NT2/D1 (cell line): ENCODE measurements at regions not wholly inside any gene's neighbourhood (a gene's known extent, or its start where the extent isn't known, plus 50 kb on each side); places are given as distances from the start of the nearest gene placed in this dataset.
"Not testable (repeated sequence)": the region's sequence is repeated elsewhere in the genome, so short reads cannot be mapped to it uniquely, and the experiment has no call there.

ENCODE experiments used
- DNase-seq: peaks from one replicate; pipeline ENCODE4 v3.0.0-alpha.2; 2011; ENCODE audit warnings: low read depth, low spot score
- H3K27me3 ChIP-seq: 2 replicates; pipeline ENCODE4 v1.6.0; 2011; ENCODE audit warnings: mild to moderate bottlenecking; ENCODE audit not compliant: insufficient read length, insufficient read depth
- H3K36me3 ChIP-seq: 2 replicates; pipeline ENCODE4 v1.6.1; 2011; ENCODE audit warnings: mild to moderate bottlenecking, low read length, mixed read lengths; ENCODE audit not compliant: insufficient read depth, insufficient read length
- H3K4me1 ChIP-seq: 2 replicates; pipeline ENCODE4 v1.5.1; 2011; ENCODE audit not compliant: insufficient read depth, insufficient read length
- H3K4me3 ChIP-seq: 2 replicates; pipeline ENCODE4 v1.5.1; 2011; ENCODE audit warnings: low read depth; ENCODE audit not compliant: insufficient read length
- H3K9ac ChIP-seq: 2 replicates; pipeline ENCODE4 v1.6.0; 2011; ENCODE audit warnings: low read depth; ENCODE audit not compliant: insufficient read length
- H3K9me3 ChIP-seq: 2 replicates; pipeline ENCODE4 v1.5.1; 2011; ENCODE audit warnings: mild to moderate bottlenecking, low read length; ENCODE audit not compliant: insufficient read depth
- SUZ12 ChIP-seq: IDR thresholded peaks from 2 replicates; pipeline ENCODE4 v1.6.1; 2011; ENCODE audit not compliant: insufficient read length, insufficient read depth; ENCODE audit errors: extremely low read depth
- YY1 ChIP-seq: IDR thresholded peaks from 2 replicates; pipeline ENCODE4 v1.6.1; 2011; ENCODE audit not compliant: insufficient read length, insufficient read depth
- ZNF274 ChIP-seq: IDR thresholded peaks from 2 replicates; pipeline ENCODE4 v1.6.1; 2011; ENCODE audit warnings: mild to moderate bottlenecking, low read depth, low read length

DNA sequence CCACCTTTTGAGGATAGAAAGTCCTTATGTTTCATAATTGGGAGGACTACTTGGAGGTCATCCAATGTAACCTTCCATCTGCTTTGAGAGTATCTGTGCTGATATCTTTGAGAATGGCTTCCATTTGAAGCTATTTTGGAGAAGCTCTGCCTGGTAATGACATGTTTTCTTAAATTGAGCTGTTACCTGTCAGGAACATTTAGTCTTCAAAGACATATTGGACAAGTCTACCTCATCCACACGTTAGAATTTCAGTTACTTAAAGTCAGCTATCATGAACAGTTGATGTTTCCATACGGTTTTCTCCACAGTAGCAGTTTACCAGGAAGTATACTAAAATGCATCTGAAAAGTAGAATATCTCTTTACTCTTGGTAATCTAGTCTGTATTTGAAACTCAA is 318.5 kb downstream of the EDEM1 start:
- H3K9ac ChIP-seq: no peak overlapping the region
- peaks cover 40% of the 10 kb centered on the region for H3K9me3 ChIP-seq
- no peak overlapping the region for H3K4me3 ChIP-seq
- DNase-seq: no peak
- no peaks in the 10 kb centered on the region for H3K36me3 ChIP-seq
- no peak for TF ChIP-seq YY1
- no peak for TF ChIP-seq ZNF274
- TF ChIP-seq SUZ12: no peak
- H3K27me3 ChIP-seq: no peaks in the 10 kb centered on the region
- no peaks in the 10 kb centered on the region for H3K4me1 ChIP-seq

DNA sequence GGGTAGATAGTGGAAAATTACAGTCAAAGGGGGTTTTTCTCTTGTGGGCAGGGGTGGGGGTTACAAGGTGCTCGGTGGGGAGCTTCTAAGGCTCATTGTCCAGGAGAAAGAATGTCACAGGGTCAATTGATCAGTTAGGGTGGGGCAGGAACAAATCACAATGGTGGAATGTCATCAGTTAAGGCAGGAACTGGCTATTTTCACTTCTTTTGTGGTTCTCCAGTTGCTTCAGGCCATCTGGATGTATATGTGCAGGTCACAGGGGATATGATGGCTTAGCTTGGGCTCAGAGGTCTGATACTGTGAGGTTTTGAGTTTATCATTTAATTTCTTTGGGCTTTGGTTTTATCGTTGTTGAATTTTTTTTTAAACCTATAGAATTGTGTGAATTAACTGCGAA is 321.4 kb downstream of the EDEM1 start:
- H3K9me3 ChIP-seq: peaks cover 40% of the 10 kb centered on the region
- H3K27me3 ChIP-seq, DNase-seq, H3K4me3 ChIP-seq, H3K9ac ChIP-seq, H3K36me3 ChIP-seq, H3K4me1 ChIP-seq: not testable (repeated sequence)

DNA sequence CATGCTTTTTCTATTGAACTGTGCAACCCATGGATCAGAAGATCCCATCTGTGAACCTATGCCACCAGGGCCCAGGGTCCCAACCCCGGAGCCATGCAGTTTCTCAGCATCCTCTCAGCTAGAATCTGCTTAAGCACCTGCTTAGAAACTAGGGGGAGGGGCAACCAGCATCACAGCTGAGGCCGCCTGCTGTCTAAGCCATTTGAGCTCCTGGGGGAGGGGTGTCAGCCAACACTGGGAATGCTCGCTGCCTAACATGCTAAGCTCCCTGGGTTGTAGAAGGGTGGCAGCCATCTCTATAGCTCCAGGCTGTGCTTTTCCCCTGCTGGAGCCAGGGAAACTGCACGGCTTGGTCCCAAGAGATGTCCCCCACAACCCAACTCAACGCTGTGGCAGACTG is 322.8 kb downstream of the EDEM1 start:
- Histone ChIP-seq H3K9me3 (peaks cover 40% of the 10 kb centered on the region), H3K4me3 (no peak overlapping the region), H3K36me3 (no peaks in the 10 kb centered on the region), H3K9ac (no peak overlapping the region), H3K27me3 (no peaks in the 10 kb centered on the region), H3K4me1 (no peaks in the 10 kb centered on the region)
- no peak for DNase-seq
- TF ChIP-seq SUZ12 (no peak), ZNF274 (no peak), YY1 (no peak)

DNA sequence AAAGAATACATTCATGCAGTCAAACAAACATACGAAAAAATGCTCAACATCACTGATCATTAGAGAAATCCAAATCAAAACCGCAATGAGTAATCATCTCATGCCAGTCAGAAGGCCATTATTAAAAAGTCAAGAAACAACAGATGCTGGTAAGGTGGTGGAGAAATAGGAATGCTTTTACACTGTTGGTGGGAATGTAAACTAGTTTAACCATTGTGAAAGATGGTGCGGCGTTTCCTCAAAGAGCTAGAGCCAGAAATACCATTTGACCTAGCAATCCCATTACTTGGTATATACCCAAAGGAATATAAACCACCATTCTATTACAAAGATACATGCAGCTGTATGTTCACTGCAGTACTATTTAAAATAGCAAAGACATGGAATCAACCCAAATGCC is 330.4 kb downstream of the EDEM1 start:
- Histone ChIP-seq H3K4me3 (no peak overlapping the region), H3K9me3 (no peaks in the 10 kb centered on the region), H3K4me1 (no peaks in the 10 kb centered on the region), H3K9ac (no peak overlapping the region), H3K36me3 (no peaks in the 10 kb centered on the region), H3K27me3 (no peaks in the 10 kb centered on the region)
- TF ChIP-seq ZNF274: no peak
- TF ChIP-seq YY1: no peak
- TF ChIP-seq SUZ12: no peak
- no peak for DNase-seq

DNA sequence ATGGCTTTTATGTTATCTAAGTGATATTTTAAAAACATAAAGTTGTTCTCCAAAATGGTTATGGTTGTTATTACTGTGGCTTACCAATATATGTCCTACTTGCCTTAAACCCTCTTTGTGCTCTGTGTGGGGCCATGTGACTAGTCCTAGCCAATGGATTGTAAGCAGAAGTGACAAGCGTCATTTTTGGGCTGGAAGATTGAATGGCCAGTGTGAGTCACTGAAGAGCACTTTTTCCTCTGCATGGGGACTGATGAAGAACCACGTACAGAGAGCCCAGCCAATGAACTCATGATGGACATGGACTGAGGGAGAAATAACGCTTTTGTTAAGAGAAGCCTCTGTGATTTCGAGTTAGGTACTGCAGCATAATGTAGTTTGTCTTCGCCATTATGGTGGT is 332.7 kb downstream of the EDEM1 start:
- H3K9me3 ChIP-seq: no peaks in the 10 kb centered on the region
- no peak for DNase-seq
- H3K9ac ChIP-seq: no peak overlapping the region
- H3K27me3 ChIP-seq: no peaks in the 10 kb centered on the region
- no peaks in the 10 kb centered on the region for H3K36me3 ChIP-seq
- no peaks in the 10 kb centered on the region for H3K4me1 ChIP-seq
- no peak for TF ChIP-seq ZNF274
- no peak for TF ChIP-seq YY1
- no peak for TF ChIP-seq SUZ12
- no peak overlapping the region for H3K4me3 ChIP-seq

DNA sequence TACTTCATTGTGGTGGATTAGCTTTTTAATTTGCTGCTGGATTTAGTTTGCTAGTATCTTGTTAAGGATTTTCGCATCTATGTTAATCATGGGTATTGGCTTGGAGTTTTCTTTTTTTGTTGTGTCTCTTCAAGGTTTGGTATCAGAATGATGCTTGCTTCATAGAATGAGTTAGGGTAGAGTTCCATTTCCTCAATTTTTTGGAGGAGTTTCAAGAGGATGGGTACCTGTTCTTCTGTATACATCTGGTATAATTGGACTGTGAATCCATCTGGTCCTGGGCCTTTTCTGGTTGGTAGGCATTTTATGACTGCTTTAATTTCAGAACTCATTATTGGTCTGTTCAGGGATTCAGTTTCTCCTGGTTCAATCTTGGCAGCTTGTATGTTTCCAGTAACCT is 335.6 kb downstream of the EDEM1 start:
- no peaks in the 10 kb centered on the region for H3K9me3 ChIP-seq
- no peak for DNase-seq
- H3K36me3 ChIP-seq: no peaks in the 10 kb centered on the region
- H3K27me3 ChIP-seq: no peaks in the 10 kb centered on the region
- TF ChIP-seq YY1 (no peak), SUZ12 (no peak), ZNF274 (no peak)
- no peak overlapping the region for H3K4me3 ChIP-seq
- H3K9ac ChIP-seq: no peak overlapping the region
- H3K4me1 ChIP-seq: no peaks in the 10 kb centered on the region

DNA sequence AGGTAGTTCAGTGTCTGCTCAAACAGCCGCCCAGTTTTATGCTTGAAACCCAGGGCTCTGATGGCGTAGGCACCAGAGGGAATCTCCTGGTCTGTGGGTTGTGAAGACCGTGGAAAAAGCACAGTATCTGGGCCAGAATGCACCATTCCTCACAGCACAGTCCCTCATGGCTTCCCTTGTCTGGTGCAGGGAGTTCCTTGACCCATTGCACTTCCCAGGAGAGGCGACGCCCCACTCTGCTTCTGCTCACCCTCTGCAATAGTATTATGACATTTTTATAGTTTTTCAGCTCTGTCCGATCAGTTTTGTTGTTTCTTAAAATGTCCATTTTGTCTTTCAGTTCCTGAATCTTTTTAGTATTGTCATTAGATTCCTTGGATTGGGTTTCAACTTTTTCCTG is 343.5 kb downstream of the EDEM1 start:
- TF ChIP-seq YY1 (no peak), ZNF274 (no peak), SUZ12 (no peak)
- Histone ChIP-seq H3K27me3 (no peaks in the 10 kb centered on the region), H3K4me3 (no peak overlapping the region), H3K9ac (no peak overlapping the region), H3K4me1 (no peaks in the 10 kb centered on the region), H3K36me3 (no peaks in the 10 kb centered on the region), H3K9me3 (no peaks in the 10 kb centered on the region)
- no peak for DNase-seq

DNA sequence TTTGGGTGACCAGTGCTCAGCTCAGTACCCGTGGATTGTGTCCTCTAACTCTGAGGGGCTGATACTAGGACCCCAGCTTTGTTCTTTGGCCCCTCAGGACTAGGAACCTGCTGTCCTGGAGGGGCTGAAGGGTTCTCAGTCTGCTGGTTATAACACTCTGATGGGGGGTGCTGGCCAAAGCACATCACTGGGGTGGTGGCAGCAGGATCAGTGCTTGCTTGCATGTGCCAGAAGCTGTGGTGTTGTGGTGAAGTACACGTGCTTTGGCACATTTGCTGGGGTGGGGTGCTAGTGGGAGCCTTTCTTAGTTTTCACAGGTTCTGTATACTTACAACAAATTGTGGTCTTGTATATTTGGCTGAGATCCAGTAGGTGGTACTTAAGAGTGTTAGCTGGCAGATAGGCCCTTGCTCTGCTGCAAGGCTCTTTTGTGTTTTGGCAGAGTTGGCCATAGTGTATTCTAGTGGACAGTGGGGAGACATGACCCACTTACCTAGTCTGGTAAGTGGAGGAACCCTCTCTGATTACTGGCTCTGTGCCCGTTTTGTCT is 344.3 kb downstream of the EDEM1 start:
- no peak for TF ChIP-seq ZNF274
- TF ChIP-seq SUZ12: no peak
- no peak for TF ChIP-seq YY1
- no peak for DNase-seq
- no peak overlapping the region for H3K4me3 ChIP-seq
- H3K4me1 ChIP-seq: no peaks in the 10 kb centered on the region
- no peaks in the 10 kb centered on the region for H3K27me3 ChIP-seq
- no peaks in the 10 kb centered on the region for H3K9me3 ChIP-seq
- no peak overlapping the region for H3K9ac ChIP-seq
- H3K36me3 ChIP-seq: no peaks in the 10 kb centered on the region
